KMS-11 (cell line): ENCODE measurements at regions not wholly inside any gene's neighbourhood (a gene's known extent, or its start where the extent isn't known, plus 50 kb on each side); places are given as distances from the start of the nearest gene placed in this dataset.

Experiments used
- H2AFZ ChIP-seq: fragments of 200-600 bp; sonication (generic); 2 replicates; pipeline ENCODE4 v1.6.1; 2016; ENCODE audit warnings: antibody characterized with exemption, mixed run types, low read depth
- H3K27ac ChIP-seq: fragments of 200-600 bp; sonication (generic); 2 replicates; pipeline ENCODE4 v1.6.1; 2016; ENCODE audit warnings: mild to moderate bottlenecking, mixed run types
- H3K27me3 ChIP-seq: fragments of 200-600 bp; sonication (generic); 2 replicates; pipeline ENCODE4 v1.6.1; 2017; ENCODE audit warnings: mild to moderate bottlenecking, low read depth, mixed run types, moderate library complexity; ENCODE audit not compliant: insufficient read depth
- H3K36me3 ChIP-seq: fragments of 200-600 bp; sonication (generic); 2 replicates; pipeline ENCODE4 v1.6.1; 2017; ENCODE audit warnings: mild to moderate bottlenecking, mixed run types; ENCODE audit not compliant: insufficient read depth
- H3K4me1 ChIP-seq: fragments of 200-600 bp; sonication (generic); 2 replicates; pipeline ENCODE4 v1.6.1; 2016; ENCODE audit warnings: mild to moderate bottlenecking, low read depth, mixed run types; ENCODE audit not compliant: poor library complexity, severe bottlenecking
- H3K4me2 ChIP-seq: fragments of 200-600 bp; sonication (generic); 2 replicates; pipeline ENCODE4 v1.7.0; 2016; ENCODE audit warnings: mild to moderate bottlenecking, mixed run types
- H3K4me3 ChIP-seq: fragments of 200-600 bp; sonication (generic); IDR thresholded peaks from 2 replicates; pipeline ENCODE4 v1.6.1; 2017; ENCODE audit warnings: low read depth, low read length, mixed read lengths; ENCODE audit not compliant: insufficient read depth
- H3K79me2 ChIP-seq: fragments of 200-600 bp; sonication (generic); 2 replicates; pipeline ENCODE4 v1.6.1; 2016; ENCODE audit warnings: low read depth, mixed run types; ENCODE audit not compliant: insufficient read depth
- H3K9ac ChIP-seq: fragments of 200-600 bp; sonication (generic); 2 replicates; pipeline ENCODE4 v1.6.1; 2016; ENCODE audit warnings: mild to moderate bottlenecking, mixed run types
- H4K20me1 ChIP-seq: fragments of 200-600 bp; sonication (generic); 2 replicates; pipeline ENCODE4 v1.6.1; 2016; ENCODE audit warnings: mild to moderate bottlenecking, mixed run types; ENCODE audit not compliant: insufficient read depth
- TF ChIP-seq, protein P1 (sequence below): fragments of 200-600 bp; sonication (generic); conservative IDR thresholded peaks from 2 replicates; pipeline ENCODE4 v1.6.1; 2017; ENCODE audit warnings: low read depth, mild to moderate bottlenecking, antibody characterized with exemption, low read length, moderate library complexity, mixed read lengths

DNA sequence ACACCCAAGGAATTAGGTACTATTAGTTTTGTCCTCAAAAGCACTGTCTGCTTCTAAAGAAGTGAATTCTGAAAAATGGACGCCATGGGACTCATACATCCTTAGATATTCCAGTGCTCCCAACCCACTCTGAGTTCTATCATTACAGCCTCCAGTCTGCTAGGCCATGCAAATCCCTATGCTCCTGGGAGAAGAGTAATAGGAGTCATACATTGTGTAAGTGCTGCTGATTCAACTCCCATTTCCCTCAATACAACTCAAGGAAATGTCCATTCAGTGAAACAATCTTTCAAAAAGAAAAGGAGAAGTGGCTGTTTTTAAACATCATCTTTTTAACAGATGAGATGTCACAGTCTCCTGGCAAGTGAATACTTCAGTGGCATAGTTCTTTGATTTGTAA lies 590.2 kb upstream of the LRRC4C start:
- no peaks in the 10 kb centered on the region for H3K36me3 ChIP-seq
- H4K20me1 ChIP-seq: no peaks in the 10 kb centered on the region
- H2AFZ ChIP-seq: no peak overlapping the region
- no peaks in the 10 kb centered on the region for H3K27me3 ChIP-seq
- no peaks in the 10 kb centered on the region for H3K4me1 ChIP-seq
- no peak overlapping the region for H3K4me3 ChIP-seq
- H3K9ac ChIP-seq: no peak overlapping the region
- no peak overlapping the region for H3K4me2 ChIP-seq
- no peaks in the 10 kb centered on the region for H3K79me2 ChIP-seq
- TF ChIP-seq, protein P1, sequence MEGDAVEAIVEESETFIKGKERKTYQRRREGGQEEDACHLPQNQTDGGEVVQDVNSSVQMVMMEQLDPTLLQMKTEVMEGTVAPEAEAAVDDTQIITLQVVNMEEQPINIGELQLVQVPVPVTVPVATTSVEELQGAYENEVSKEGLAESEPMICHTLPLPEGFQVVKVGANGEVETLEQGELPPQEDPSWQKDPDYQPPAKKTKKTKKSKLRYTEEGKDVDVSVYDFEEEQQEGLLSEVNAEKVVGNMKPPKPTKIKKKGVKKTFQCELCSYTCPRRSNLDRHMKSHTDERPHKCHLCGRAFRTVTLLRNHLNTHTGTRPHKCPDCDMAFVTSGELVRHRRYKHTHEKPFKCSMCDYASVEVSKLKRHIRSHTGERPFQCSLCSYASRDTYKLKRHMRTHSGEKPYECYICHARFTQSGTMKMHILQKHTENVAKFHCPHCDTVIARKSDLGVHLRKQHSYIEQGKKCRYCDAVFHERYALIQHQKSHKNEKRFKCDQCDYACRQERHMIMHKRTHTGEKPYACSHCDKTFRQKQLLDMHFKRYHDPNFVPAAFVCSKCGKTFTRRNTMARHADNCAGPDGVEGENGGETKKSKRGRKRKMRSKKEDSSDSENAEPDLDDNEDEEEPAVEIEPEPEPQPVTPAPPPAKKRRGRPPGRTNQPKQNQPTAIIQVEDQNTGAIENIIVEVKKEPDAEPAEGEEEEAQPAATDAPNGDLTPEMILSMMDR: no peak
- no peak overlapping the region for H3K27ac ChIP-seq

DNA sequence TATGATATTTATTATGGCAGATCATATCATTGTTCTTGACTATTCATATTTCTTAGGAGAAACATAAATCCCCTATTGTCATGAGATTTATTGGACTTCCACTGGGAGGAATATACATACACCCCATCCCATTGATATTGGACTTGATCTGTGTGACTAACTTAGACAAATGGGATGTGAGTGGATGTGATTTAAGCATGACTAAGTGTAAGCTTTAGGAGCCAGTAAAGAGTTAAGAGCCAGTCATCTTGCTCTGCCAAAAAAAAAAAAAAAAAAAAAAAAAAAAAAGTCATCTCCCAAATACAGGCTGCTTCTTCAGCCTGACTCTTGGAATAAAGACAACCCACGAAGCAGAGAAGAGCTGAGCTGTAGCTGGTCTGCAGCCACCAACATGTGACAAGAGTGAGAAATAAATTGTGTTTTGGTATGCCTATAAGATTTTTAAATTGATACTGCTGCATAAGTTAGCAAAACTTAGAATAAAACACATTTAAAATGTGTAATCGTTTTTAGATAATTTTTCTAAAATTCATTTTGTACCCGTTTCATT lies 595.0 kb upstream of the LRRC4C start:
- Histone ChIP-seq H3K36me3 (no peaks in the 10 kb centered on the region), H3K27me3 (no peaks in the 10 kb centered on the region), H2AFZ (no peak overlapping the region), H3K4me1 (no peaks in the 10 kb centered on the region), H3K4me3 (no peak overlapping the region), H4K20me1 (no peaks in the 10 kb centered on the region), H3K4me2 (no peak overlapping the region), H3K27ac (no peak overlapping the region), H3K9ac (no peak overlapping the region), H3K79me2 (no peaks in the 10 kb centered on the region)
- TF ChIP-seq, protein P1: no peak

DNA sequence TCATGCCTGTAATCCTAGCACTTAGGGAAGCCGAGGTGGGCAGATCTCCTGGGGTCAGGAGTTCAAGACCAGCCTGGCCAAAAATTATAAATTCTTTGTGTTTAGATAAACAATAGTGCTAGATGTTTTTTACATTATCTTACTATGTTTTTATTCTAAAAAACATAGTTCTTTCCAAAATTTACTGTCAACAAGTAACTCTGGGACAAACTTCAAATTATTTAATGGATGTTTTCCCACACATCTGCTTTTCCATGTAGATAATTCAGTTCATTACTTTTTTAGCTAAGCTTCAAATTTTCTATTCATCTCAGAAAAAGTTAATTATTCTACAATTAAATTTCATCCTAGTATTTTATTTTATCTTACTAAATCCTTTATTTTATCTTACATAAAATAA lies 596.2 kb upstream of the LRRC4C start:
- no peaks in the 10 kb centered on the region for H3K4me1 ChIP-seq
- H3K36me3 ChIP-seq: no peaks in the 10 kb centered on the region
- H3K27me3 ChIP-seq: no peaks in the 10 kb centered on the region
- H4K20me1 ChIP-seq: no peaks in the 10 kb centered on the region
- no peak overlapping the region for H3K9ac ChIP-seq
- H2AFZ ChIP-seq: no peak overlapping the region
- no peaks in the 10 kb centered on the region for H3K79me2 ChIP-seq
- no peak overlapping the region for H3K27ac ChIP-seq
- no peak overlapping the region for H3K4me3 ChIP-seq
- H3K4me2 ChIP-seq: no peak overlapping the region
- TF ChIP-seq, protein P1: no peak

DNA sequence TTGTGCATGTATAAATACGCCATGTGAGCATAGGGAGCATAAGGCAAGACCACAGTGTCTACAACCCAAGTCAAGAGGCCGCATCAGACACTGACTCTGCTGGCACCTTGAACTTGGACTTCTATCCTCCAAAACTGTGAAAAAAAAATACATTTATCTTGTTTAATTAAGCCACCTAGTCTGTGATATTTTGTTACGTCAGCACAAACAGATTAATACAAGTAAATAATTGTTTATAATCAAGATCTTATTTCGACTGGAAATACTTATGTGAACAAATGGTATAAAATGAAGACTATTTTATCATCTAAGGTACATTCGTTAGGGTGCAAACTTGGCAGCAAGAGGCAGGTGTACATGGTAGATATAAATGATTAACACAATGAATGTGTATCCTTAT lies 599.3 kb upstream of the LRRC4C start:
- no peak overlapping the region for H3K4me2 ChIP-seq
- H3K36me3 ChIP-seq: no peaks in the 10 kb centered on the region
- no peak overlapping the region for H3K9ac ChIP-seq
- TF ChIP-seq, protein P1: no peak
- no peak overlapping the region for H3K4me3 ChIP-seq
- H3K4me1 ChIP-seq: no peaks in the 10 kb centered on the region
- H4K20me1 ChIP-seq: no peaks in the 10 kb centered on the region
- no peak overlapping the region for H2AFZ ChIP-seq
- H3K79me2 ChIP-seq: no peaks in the 10 kb centered on the region
- no peaks in the 10 kb centered on the region for H3K27me3 ChIP-seq
- no peak overlapping the region for H3K27ac ChIP-seq
